NT2/D1 (cell line): ENCODE measurements at regions not wholly inside any gene's neighbourhood (a gene's known extent, or its start where the extent isn't known, plus 50 kb on each side); places are given as distances from the start of the nearest gene placed in this dataset.

Experiments
- SUZ12 ChIP-seq: IDR thresholded peaks from 2 replicates; pipeline ENCODE4 v1.6.1; 2011; ENCODE audit not compliant: insufficient read length, insufficient read depth; ENCODE audit errors: extremely low read depth
- YY1 ChIP-seq: IDR thresholded peaks from 2 replicates; pipeline ENCODE4 v1.6.1; 2011; ENCODE audit not compliant: insufficient read length, insufficient read depth
- ZNF274 ChIP-seq: IDR thresholded peaks from 2 replicates; pipeline ENCODE4 v1.6.1; 2011; ENCODE audit warnings: mild to moderate bottlenecking, low read depth, low read length

GRCh38 chr3:99568663-99569335 is 69.6 kb upstream of the COL8A1 start:
- TF ChIP-seq ZNF274: no peak
- no peak for TF ChIP-seq SUZ12
- TF ChIP-seq YY1: no peak
